ENCODE measurements at regions not wholly inside any gene's neighbourhood (a gene's known extent, or its start where the extent isn't known, plus 50 kb on each side); places are given as distances from the start of the nearest gene placed in this dataset.

DNA sequence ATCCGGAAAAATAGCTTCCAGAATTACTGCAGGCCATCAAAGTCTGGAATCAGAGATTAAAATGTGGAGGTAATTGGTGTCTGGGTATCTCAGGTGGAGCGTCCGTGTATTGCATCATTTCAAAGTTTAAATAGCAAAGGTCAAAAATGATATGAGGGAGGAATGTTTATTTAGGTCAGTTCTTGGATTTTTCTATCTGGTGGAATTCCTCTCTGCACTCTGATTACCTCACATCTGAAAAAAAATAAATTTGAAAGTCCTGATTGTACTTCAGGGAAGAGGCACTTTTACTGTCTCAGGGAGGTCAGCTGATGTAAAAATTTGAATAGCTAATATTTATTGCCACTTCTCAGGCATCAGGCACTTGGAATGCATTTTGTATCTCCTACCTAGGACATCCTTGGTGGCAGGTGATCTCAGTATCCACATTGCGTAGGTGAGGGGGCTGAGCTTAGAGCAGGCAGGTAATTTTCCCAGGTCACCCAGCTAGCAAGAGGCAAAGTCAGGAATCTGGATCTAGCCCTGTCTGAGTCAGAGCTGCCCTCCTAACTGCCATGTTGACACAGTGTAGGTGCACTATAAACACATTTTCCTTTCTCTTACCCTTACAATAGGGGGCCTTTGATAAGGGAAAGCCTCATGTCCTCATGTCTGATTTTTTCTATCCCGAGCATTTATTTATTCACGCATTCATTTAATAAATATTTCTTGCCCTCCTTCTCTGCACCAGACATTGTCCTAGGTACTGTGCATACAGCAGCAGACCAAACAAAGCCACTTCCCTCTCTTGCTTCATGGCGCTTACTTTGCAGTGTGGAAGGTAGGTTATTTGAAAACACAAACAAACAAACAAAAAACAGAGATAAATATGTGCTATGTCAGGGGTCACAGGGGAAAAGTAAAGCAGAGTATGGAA lies 454.3 kb downstream of the HAPSTR1 start:
- Histone ChIP-seq H3K27me3 (replicated peaks; ENCODE audit: insufficient read depth, low read length) (no peaks in the 10 kb centered on the region), H3K4me1 (ENCODE audit: low read length) (no peaks in the 10 kb centered on the region), H3K4me2 (ENCODE audit: low read depth, low read length) (no peak overlapping the region), H3K79me2 (ENCODE audit: low read length) (no peaks in the 10 kb centered on the region), H3K4me3 (ENCODE audit: low read length) (no peak overlapping the region), H3K36me3 (replicated peaks; ENCODE audit: insufficient read depth, low read length) (no peaks in the 10 kb centered on the region), H4K20me1 (ENCODE audit: insufficient read depth, low read length) (no peaks in the 10 kb centered on the region), H3K27ac (ENCODE audit: low read length) (no peak overlapping the region), H3K9ac (ENCODE audit: low read length) (no peak overlapping the region), H2AFZ (ENCODE audit: low read length) (no peak overlapping the region), H3F3A (ENCODE audit: insufficient read depth, low read length) (no peaks in the 10 kb centered on the region), H3K9me2 (replicated peaks; ENCODE audit: insufficient read depth, low read length) (no peaks in the 10 kb centered on the region), H3K9me3 (replicated peaks; ENCODE audit: insufficient read depth, low read length) (no peaks in the 10 kb centered on the region)
- no peak for DNase-seq
- no peak for TF ChIP-seq EZH2phosphoT487 (IDR thresholded peaks at IDR 0.05; ENCODE audit: low read length)
- TF ChIP-seq, protein P1, sequence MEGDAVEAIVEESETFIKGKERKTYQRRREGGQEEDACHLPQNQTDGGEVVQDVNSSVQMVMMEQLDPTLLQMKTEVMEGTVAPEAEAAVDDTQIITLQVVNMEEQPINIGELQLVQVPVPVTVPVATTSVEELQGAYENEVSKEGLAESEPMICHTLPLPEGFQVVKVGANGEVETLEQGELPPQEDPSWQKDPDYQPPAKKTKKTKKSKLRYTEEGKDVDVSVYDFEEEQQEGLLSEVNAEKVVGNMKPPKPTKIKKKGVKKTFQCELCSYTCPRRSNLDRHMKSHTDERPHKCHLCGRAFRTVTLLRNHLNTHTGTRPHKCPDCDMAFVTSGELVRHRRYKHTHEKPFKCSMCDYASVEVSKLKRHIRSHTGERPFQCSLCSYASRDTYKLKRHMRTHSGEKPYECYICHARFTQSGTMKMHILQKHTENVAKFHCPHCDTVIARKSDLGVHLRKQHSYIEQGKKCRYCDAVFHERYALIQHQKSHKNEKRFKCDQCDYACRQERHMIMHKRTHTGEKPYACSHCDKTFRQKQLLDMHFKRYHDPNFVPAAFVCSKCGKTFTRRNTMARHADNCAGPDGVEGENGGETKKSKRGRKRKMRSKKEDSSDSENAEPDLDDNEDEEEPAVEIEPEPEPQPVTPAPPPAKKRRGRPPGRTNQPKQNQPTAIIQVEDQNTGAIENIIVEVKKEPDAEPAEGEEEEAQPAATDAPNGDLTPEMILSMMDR (IDR thresholded peaks at IDR 0.05; ENCODE audit: low read length), result no peak
- no peak for TF ChIP-seq EZH2 (optimal IDR thresholded peaks at IDR 0.05; ENCODE audit: low read depth, low read length)

DNA sequence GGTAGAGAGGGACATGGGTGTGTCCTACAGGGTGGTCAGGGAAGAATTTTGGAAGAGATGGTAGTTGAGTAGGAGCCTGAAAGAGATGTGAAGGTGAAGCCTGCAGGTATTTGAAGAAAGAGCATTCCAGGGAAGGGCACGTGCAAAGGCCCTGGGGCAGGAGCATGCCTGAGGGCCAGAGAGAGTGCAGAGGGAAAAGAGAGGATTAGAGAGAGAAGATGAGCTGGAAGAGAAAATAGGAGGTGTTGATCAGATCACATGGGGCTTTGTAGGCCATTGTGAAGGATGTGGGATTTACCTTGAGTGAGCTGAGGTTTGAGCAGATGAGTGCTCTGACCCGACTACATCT lies 455.0 kb downstream of the HAPSTR1 start:
- DNase-seq, result no peak
- Histone ChIP-seq H4K20me1 (ENCODE audit: insufficient read depth, low read length) (no peaks in the 10 kb centered on the region), H3K9me3 (replicated peaks; ENCODE audit: insufficient read depth, low read length) (no peaks in the 10 kb centered on the region), H3K27ac (ENCODE audit: low read length) (no peak overlapping the region), H3F3A (ENCODE audit: insufficient read depth, low read length) (no peaks in the 10 kb centered on the region), H3K9ac (ENCODE audit: low read length) (no peak overlapping the region), H3K36me3 (replicated peaks; ENCODE audit: insufficient read depth, low read length) (no peaks in the 10 kb centered on the region), H3K4me3 (ENCODE audit: low read length) (no peak overlapping the region), H3K4me1 (ENCODE audit: low read length) (no peaks in the 10 kb centered on the region), H2AFZ (ENCODE audit: low read length) (no peak overlapping the region), H3K4me2 (ENCODE audit: low read depth, low read length) (no peak overlapping the region), H3K9me2 (replicated peaks; ENCODE audit: insufficient read depth, low read length) (no peaks in the 10 kb centered on the region), H3K79me2 (ENCODE audit: low read length) (no peaks in the 10 kb centered on the region), H3K27me3 (replicated peaks; ENCODE audit: insufficient read depth, low read length) (no peaks in the 10 kb centered on the region)
- TF ChIP-seq, protein P1 (IDR thresholded peaks at IDR 0.05; ENCODE audit: low read length), result no peak
- TF ChIP-seq EZH2phosphoT487 (IDR thresholded peaks at IDR 0.05; ENCODE audit: low read length) (no peak), EZH2 (optimal IDR thresholded peaks at IDR 0.05; ENCODE audit: low read depth, low read length) (no peak)

DNA sequence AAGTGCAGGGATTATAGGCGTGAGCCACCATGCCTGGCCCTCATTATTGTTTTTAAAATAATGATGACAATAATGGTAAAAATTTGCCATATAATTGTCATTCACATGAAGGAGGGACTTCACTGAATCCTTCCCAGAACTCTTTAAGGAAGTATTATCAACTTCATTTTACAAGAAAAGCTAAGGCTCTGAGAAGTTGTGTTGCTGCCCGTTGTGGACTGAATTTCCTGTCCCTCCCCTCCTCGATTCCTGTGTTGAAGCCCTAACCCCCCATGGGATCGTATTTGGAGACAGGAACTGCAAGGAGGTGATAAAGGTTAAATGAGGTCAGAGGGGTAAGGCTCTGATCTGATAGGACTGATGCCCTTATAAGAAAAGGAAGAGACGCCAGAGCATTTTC lies 458.0 kb downstream of the HAPSTR1 start:
- H3K9ac ChIP-seq (ENCODE audit: low read length), result no peak overlapping the region
- H3K36me3 ChIP-seq (replicated peaks; ENCODE audit: insufficient read depth, low read length), result no peaks in the 10 kb centered on the region
- no peaks in the 10 kb centered on the region for H3F3A ChIP-seq (ENCODE audit: insufficient read depth, low read length)
- no peaks in the 10 kb centered on the region for H3K27me3 ChIP-seq (replicated peaks; ENCODE audit: insufficient read depth, low read length)
- no peaks in the 10 kb centered on the region for H4K20me1 ChIP-seq (ENCODE audit: insufficient read depth, low read length)
- DNase-seq, result no peak
- H2AFZ ChIP-seq (ENCODE audit: low read length), result no peak overlapping the region
- no peaks in the 10 kb centered on the region; the same call in 1 of the 2 replicates for H3K9me3 ChIP-seq (replicated peaks; ENCODE audit: insufficient read depth, low read length)
- no peaks in the 10 kb centered on the region for H3K79me2 ChIP-seq (ENCODE audit: low read length)
- no peaks in the 10 kb centered on the region for H3K9me2 ChIP-seq (replicated peaks; ENCODE audit: insufficient read depth, low read length)
- no peak overlapping the region for H3K4me2 ChIP-seq (ENCODE audit: low read depth, low read length)
- H3K4me3 ChIP-seq (ENCODE audit: low read length), result no peak overlapping the region
- TF ChIP-seq EZH2phosphoT487 (IDR thresholded peaks at IDR 0.05; ENCODE audit: low read length) (no peak), EZH2 (optimal IDR thresholded peaks at IDR 0.05; ENCODE audit: low read depth, low read length) (no peak)
- TF ChIP-seq, protein P1 (IDR thresholded peaks at IDR 0.05; ENCODE audit: low read length), result no peak
- H3K4me1 ChIP-seq (ENCODE audit: low read length), result no peaks in the 10 kb centered on the region
- H3K27ac ChIP-seq (ENCODE audit: low read length), result no peak overlapping the region
